CD4-positive, alpha-beta T cell (primary cell): ENCODE measurements at regions not wholly inside any gene's neighbourhood (a gene's known extent, or its start where the extent isn't known, plus 50 kb on each side); places are given as distances from the start of the nearest gene placed in this dataset.

Experiments used
- ATAC-seq: fragments of 200-7000 bp; cut with Tn5 transposase; one replicate; pipeline ENCODE4 v1.10.0; 2022; ENCODE audit warnings: mild to moderate bottlenecking; ENCODE audit not compliant: poor library complexity
- CTCF ChIA-PET: fragments of 350-600 bp; sonication (Branson Sonifier 250); formaldehyde crosslinking; loops from one replicate; lab custom pipeline; 2021; ENCODE audit warnings: antibody characterized with exemption, inconsistent platforms; lab: Charles Lee
- POLR2A ChIA-PET: fragments of 350-600 bp; sonication (Branson Sonifier 250); formaldehyde crosslinking; loops from one replicate; lab custom pipeline; 2021; ENCODE audit warnings: antibody characterized with exemption, inconsistent platforms; lab: Charles Lee
- DNase-seq, 14 experiments: peaks; one replicate each; pipeline ENCODE4 v3.0.0-alpha.2; 2013 to 2020; ENCODE audit warnings: mixed read lengths in 2 of 14
- H3K27ac ChIP-seq, 2 donors: one replicate each; pipeline versions ENCODE4 v1.5.1 to v1.7.0; 2013; ENCODE audit warnings: low read length in 2 of 2, low read depth in 1 of 2, mild to moderate bottlenecking in 1 of 2
- H3K27me3 ChIP-seq, 2 experiments: 1 replicate in 1 of 2; 2 replicates in 1 of 2; pipeline versions ENCODE4 v1.6.1 to v1.7.0; 2013; ENCODE audit warnings: low read length in 2 of 2, control low read depth in 1 of 2, mild to moderate bottlenecking in 1 of 2, moderate library complexity in 1 of 2; ENCODE audit not compliant: insufficient read depth in 2 of 2, control insufficient read depth in 1 of 2
- H3K36me3 ChIP-seq: one replicate; pipeline ENCODE4 v1.6.1; 2013; ENCODE audit warnings: low read length, control low read depth; ENCODE audit not compliant: insufficient read depth
- H3K4me1 ChIP-seq: one replicate; pipeline ENCODE4 v1.6.1; 2013; ENCODE audit warnings: low read length, control low read depth; ENCODE audit not compliant: insufficient read depth
- H3K4me3 ChIP-seq: one replicate; pipeline ENCODE4 v1.5.1; 2013; ENCODE audit warnings: mild to moderate bottlenecking, low read length, moderate library complexity
- H3K9me3 ChIP-seq, 2 experiments: 1 replicate in 1 of 2; 2 replicates in 1 of 2; pipeline versions ENCODE4 v1.6.1 to v1.7.0; 2013; ENCODE audit warnings: low read length in 2 of 2, mild to moderate bottlenecking in 2 of 2, control low read depth in 1 of 2, moderate library complexity in 1 of 2; ENCODE audit not compliant: control insufficient read depth in 1 of 2, insufficient read depth in 1 of 2
- H3K27ac Mint-ChIP-seq: one replicate; pipeline ENCODE4 v1.8.0; 2020; ENCODE audit warnings: mixed read lengths
- H3K27me3 Mint-ChIP-seq: one replicate; pipeline ENCODE4 v1.8.0; 2021; ENCODE audit warnings: mixed read lengths
- H3K36me3 Mint-ChIP-seq: one replicate; pipeline ENCODE4 v1.8.0; 2021; ENCODE audit warnings: low read depth, mixed read lengths
- H3K4me1 Mint-ChIP-seq: one replicate; pipeline ENCODE4 v1.8.0; 2021; ENCODE audit warnings: low read depth, mixed read lengths
- H3K4me3 Mint-ChIP-seq: one replicate; pipeline ENCODE4 v1.8.0; 2020; ENCODE audit warnings: mild to moderate bottlenecking, mixed read lengths
- H3K9me3 Mint-ChIP-seq: one replicate; pipeline ENCODE4 v1.8.0; 2020; ENCODE audit warnings: mixed read lengths
- intact Hi-C, 2 experiments: fragments of 100-400 bp; cut with DNase I in 1 of 2; cut with micrococcal nuclease in 1 of 2; formaldehyde crosslinking; loops; one replicate each; pipeline versions ENCODE4 v1.15.1 to v1.9.0; 2023 to 2025; cut with DNase I, micrococcal nuclease
- TF ChIP-seq, protein P1 (sequence below): fragments of 200-600 bp; IDR thresholded peaks from one replicate; pipeline ENCODE4 v1.8.0; 2022; ENCODE audit warnings: antibody characterized with exemption, mild to moderate bottlenecking

DNA sequence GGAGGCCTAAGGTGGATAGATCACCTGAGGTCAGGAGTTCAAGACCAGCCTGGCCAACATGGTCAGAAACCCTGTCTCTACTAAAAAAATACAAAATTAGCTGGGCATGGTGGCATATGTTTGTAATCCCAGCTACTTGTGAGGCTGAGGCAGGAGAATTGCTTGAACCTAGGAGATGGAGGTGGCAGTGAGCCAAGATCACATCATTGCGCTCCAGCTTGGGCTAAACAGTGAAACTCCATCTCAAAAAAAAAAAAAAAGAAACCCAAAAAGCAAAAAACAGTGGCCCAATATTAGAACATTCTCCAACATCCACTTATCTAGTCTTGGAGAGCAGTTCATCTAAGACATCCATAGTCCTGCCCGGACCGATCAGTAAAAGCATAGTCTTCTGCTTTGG lies 260.4 kb downstream of the MREG start:
- peaks cover 0 to 3% of the 10 kb centered on the region in 2 experiments for H3K9me3 ChIP-seq
- no peak for ATAC-seq
- POLR2A ChIA-PET: no interaction called here
- Mint-ChIP-seq H3K4me1 (peaks cover 25% of the 10 kb centered on the region), H3K9me3 (no peaks in the 10 kb centered on the region), H3K27ac (no peak overlapping the region), H3K27me3 (peaks cover 17% of the 10 kb centered on the region), H3K4me3 (no peak overlapping the region), H3K36me3 (no peaks in the 10 kb centered on the region)
- no peak overlapping the region for H3K27ac ChIP-seq
- peaks cover 0 to 7% of the 10 kb centered on the region in 2 experiments for H3K27me3 ChIP-seq
- intact Hi-C loops: no loop called here
- H3K4me3 ChIP-seq: no peak overlapping the region
- TF ChIP-seq, protein P1, sequence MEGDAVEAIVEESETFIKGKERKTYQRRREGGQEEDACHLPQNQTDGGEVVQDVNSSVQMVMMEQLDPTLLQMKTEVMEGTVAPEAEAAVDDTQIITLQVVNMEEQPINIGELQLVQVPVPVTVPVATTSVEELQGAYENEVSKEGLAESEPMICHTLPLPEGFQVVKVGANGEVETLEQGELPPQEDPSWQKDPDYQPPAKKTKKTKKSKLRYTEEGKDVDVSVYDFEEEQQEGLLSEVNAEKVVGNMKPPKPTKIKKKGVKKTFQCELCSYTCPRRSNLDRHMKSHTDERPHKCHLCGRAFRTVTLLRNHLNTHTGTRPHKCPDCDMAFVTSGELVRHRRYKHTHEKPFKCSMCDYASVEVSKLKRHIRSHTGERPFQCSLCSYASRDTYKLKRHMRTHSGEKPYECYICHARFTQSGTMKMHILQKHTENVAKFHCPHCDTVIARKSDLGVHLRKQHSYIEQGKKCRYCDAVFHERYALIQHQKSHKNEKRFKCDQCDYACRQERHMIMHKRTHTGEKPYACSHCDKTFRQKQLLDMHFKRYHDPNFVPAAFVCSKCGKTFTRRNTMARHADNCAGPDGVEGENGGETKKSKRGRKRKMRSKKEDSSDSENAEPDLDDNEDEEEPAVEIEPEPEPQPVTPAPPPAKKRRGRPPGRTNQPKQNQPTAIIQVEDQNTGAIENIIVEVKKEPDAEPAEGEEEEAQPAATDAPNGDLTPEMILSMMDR: no peak
- peaks cover 5% of the 10 kb centered on the region for H3K4me1 ChIP-seq
- no peak for DNase-seq
- CTCF ChIA-PET: no interaction called here
- H3K36me3 ChIP-seq: no peaks in the 10 kb centered on the region

DNA sequence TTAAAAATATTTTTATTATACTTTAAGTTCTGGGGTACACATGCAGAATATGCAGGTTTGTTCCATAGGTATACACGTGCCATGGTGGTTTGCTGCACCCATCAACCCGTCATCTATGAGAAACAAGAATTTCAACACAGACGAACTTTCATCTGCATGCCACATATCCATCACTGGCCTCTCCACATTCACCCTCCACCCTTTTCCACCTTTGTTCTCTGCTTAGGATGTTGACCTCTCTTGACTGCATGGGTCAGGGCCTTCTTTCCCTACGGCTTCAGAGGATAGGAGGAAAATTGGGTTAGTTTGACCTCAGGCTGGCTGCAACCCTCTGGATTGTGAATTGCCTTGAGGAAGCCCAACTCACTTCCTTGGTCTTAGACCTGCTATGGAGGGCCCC lies 260.9 kb downstream of the MREG start:
- CTCF ChIA-PET: no interaction called here
- Mint-ChIP-seq H3K36me3 (no peaks in the 10 kb centered on the region), H3K4me3 (no peak overlapping the region), H3K4me1 (peaks cover 25% of the 10 kb centered on the region), H3K9me3 (no peaks in the 10 kb centered on the region), H3K27ac (no peak overlapping the region), H3K27me3 (peaks cover 17% of the 10 kb centered on the region)
- Histone ChIP-seq H3K4me1 (peaks cover 5% of the 10 kb centered on the region), H3K27ac (no peak overlapping the region), H3K9me3 (peaks cover 0 to 3% of the 10 kb centered on the region in 2 experiments), H3K4me3 (no peak overlapping the region), H3K36me3 (no peaks in the 10 kb centered on the region), H3K27me3 (peaks cover 0 to 7% of the 10 kb centered on the region in 2 experiments)
- ATAC-seq (no peak), DNase-seq (no peak)
- TF ChIP-seq, protein P1: no peak
- intact Hi-C loops: no loop called here
- POLR2A ChIA-PET: no interaction called here

DNA sequence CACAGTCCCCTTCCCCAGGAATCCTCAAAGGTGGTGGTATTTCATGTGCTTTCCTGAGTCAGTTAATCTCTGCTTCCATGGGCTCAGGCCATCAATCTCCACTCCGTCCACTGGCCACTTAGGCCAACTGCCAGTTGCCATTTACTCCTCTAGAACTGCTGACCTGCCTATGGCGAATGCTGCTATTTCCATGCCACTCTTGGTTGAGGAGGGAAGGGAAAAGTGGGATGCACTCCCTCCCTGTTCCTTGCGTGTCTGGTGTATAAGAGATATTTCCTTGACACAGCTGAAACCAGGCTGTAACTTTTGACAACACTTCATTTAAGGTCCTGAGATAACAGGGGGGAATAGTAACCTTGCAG lies 261.5 kb downstream of the MREG start:
- peaks cover 17% of the 10 kb centered on the region for H3K27me3 Mint-ChIP-seq

More for the DNA sequence above, 261.5 kb downstream of the MREG start:
- Histone ChIP-seq H3K36me3 (no peaks in the 10 kb centered on the region), H3K27ac (no peak overlapping the region), H3K27me3 (peaks cover 0 to 7% of the 10 kb centered on the region in 2 experiments), H3K9me3 (peaks cover 0 to 3% of the 10 kb centered on the region in 2 experiments), H3K4me3 (no peak overlapping the region), H3K4me1 (peaks cover 5% of the 10 kb centered on the region)
- Mint-ChIP-seq H3K4me3 (no peak overlapping the region), H3K9me3 (no peaks in the 10 kb centered on the region), H3K27ac (no peak overlapping the region), H3K36me3 (no peaks in the 10 kb centered on the region), H3K4me1 (peaks cover 25% of the 10 kb centered on the region)
- TF ChIP-seq, protein P1: no peak
- POLR2A ChIA-PET: no interaction called here
- CTCF ChIA-PET: no interaction called here
- intact Hi-C loops: no loop called here
- DNase-seq: no peak
- ATAC-seq: no peak
